ENCODE measurements at regions not wholly inside any gene's neighbourhood (a gene's known extent, or its start where the extent isn't known, plus 50 kb on each side); places are given as distances from the start of the nearest gene placed in this dataset.

- TF ChIP-seq CTCF (IDR thresholded peaks at IDR 0.05; ENCODE audit: low read depth, low read length), result no peak
- DNase-seq (ENCODE audit: extremely low read depth, low read depth), result no peak
Measured at GRCh38 chr4:26073886-26074560, 160.0 kb downstream of the SMIM20 start.

DNA sequence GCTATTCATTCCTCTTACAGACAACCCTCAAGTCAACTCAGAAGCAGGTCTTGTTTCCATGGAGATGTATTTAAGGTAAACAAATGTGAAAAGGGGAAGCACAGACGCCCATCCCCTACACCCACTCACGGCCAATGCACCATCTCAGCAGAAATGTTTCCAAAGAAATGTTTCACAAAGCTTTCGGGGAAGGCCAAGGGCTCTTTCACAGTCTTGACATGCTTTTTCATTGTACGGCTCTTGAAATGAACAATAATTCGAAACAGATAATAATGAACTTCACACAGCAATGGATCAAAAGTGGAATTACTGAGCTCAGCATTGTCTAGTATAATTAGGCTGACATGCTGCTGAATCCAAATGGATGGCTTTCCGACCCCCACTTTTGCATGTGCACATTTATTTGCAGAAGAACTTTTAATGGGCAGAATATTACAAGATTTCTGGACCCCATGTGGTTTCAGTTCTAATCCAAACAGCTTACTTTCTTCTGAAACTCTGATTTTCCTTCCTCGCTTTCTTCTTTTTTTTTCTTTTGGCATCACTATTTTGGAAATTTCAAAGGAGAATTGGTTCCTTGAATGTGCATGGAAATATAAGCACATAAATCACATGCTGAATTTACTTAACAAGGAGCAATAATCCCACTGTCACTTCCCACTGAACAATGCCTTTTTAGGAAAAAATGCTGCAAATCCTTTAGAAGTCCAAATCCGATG, 160.9 kb downstream of the SMIM20 start:
- no peak for DNase-seq (ENCODE audit: extremely low read depth, low read depth)
- TF ChIP-seq CTCF (IDR thresholded peaks at IDR 0.05; ENCODE audit: low read depth, low read length), result no peak

DNA sequence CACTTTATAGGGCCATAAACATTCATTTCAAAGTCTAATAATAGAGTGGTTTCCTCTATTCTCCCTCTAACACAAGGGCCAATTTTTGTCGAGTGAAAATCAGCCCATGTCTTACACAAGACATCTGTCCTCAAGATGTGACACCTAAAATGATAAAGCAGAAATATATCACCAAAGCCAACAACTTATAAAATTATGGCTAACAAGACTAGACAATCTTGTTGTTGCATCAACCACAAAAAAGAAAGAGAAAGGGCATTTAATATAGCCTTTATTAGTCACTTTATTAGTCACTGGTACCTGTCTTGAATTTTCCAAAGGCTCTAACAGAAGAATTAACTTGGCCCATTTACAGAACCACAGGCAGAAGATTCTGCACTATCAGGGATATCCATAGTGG, 161.6 kb downstream of the SMIM20 start:
- TF ChIP-seq CTCF (IDR thresholded peaks at IDR 0.05; ENCODE audit: low read depth, low read length), result no peak
- DNase-seq (ENCODE audit: extremely low read depth, low read depth), result no peak

DNA sequence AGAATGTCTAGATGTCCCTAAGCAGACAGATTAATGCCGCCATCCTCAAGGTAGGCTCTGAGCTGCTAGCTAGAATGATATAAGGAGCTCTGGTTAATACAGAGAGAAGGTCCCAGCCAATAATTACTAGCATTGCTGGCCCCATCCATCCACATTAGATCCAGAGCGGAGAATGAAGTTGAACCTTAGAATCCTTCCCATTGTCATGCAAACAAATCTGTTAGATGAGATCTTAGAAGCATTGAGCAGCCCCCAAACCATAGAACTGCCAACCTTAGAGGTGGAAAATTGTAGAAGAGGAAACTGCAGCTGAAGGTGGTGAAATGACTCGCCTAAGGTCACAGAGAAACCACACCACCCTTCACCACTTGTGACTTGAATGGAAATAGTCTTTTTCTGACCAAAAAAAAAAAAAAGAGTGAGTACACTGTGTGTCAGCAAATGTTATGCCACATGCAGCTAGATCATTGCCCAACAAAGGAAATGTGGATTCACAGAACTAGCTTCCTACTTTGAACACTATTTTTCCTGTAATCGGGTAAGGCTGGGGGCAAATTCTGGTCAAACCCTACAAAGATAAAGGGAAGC, 162.1 kb downstream of the SMIM20 start:
- no peak for TF ChIP-seq CTCF (IDR thresholded peaks at IDR 0.05; ENCODE audit: low read depth, low read length)
- no peak for DNase-seq (ENCODE audit: extremely low read depth, low read depth)

- no peak for TF ChIP-seq CTCF (IDR thresholded peaks at IDR 0.05; ENCODE audit: low read depth, low read length)
- DNase-seq (ENCODE audit: extremely low read depth, low read depth), result no peak
Measured at GRCh38 chr4:26076896-26077295, 162.9 kb downstream of the SMIM20 start.

- TF ChIP-seq CTCF (IDR thresholded peaks at IDR 0.05; ENCODE audit: low read depth, low read length), result no peak
- DNase-seq (ENCODE audit: extremely low read depth, low read depth), result no peak
Measured at GRCh38 chr4:26077756-26078155, 163.7 kb downstream of the SMIM20 start.
